CD4-positive, alpha-beta memory T cell (primary cell): ENCODE measurements at regions not wholly inside any gene's neighbourhood (a gene's known extent, or its start where the extent isn't known, plus 50 kb on each side); places are given as distances from the start of the nearest gene placed in this dataset.

Experiments
- CTCF ChIA-PET: fragments of 350-600 bp; sonication (Branson Sonifier 250); formaldehyde crosslinking; loops from one replicate; lab custom pipeline; 2021; ENCODE audit warnings: inconsistent platforms; ENCODE audit not compliant: partially characterized antibody; lab: Charles Lee
- POLR2A ChIA-PET: fragments of 350-600 bp; sonication (Branson Sonifier 250); formaldehyde crosslinking; loops from one replicate; lab custom pipeline; 2021; ENCODE audit not compliant: partially characterized antibody; lab: Charles Lee
- DNase-seq, 5 donors: peaks; one replicate each; pipeline versions ENCODE4 v3.0.0 to v3.0.0-alpha.2; 2020 to 2022; ENCODE audit warnings: mixed read lengths in 1 of 5
- H3K27ac ChIP-seq: one replicate; pipeline ENCODE4 v1.7.0; 2013; ENCODE audit warnings: low read depth, low read length
- H3K27me3 ChIP-seq: 2 replicates; pipeline ENCODE4 v1.7.0; 2013; ENCODE audit warnings: mild to moderate bottlenecking, low read length, moderate library complexity; ENCODE audit not compliant: insufficient read depth
- H3K36me3 ChIP-seq: 2 replicates; pipeline ENCODE4 v1.7.0; 2013; ENCODE audit warnings: mild to moderate bottlenecking, low read length, moderate library complexity; ENCODE audit not compliant: insufficient read depth
- H3K4me1 ChIP-seq: 2 replicates; pipeline ENCODE4 v1.7.0; 2013; ENCODE audit warnings: mild to moderate bottlenecking, low read length, moderate library complexity; ENCODE audit not compliant: insufficient read depth
- H3K4me3 ChIP-seq, 2 donors: one replicate each; pipeline ENCODE4 v1.7.0; 2013; ENCODE audit warnings: low read length in 2 of 2, mild to moderate bottlenecking in 1 of 2
- H3K9me3 ChIP-seq, 2 donors: one replicate each; pipeline ENCODE4 v1.7.0; 2013; ENCODE audit warnings: low read length in 2 of 2, control low read depth in 1 of 2; ENCODE audit not compliant: control insufficient read depth in 1 of 2
- H3K27ac Mint-ChIP-seq, 7 donors: one replicate each; pipeline ENCODE4 v1.8.0; 2020 to 2021; ENCODE audit warnings: mixed read lengths in 7 of 7, mild to moderate bottlenecking in 6 of 7, inconsistent platforms in 3 of 7, moderate library complexity in 3 of 7
- H3K27me3 Mint-ChIP-seq, 2 donors: one replicate each; pipeline ENCODE4 v1.8.0; 2020 to 2021; ENCODE audit warnings: mixed read lengths in 2 of 2
- H3K36me3 Mint-ChIP-seq, 2 donors: one replicate each; pipeline ENCODE4 v1.8.0; 2020 to 2021; ENCODE audit warnings: mixed read lengths in 2 of 2, inconsistent platforms in 1 of 2, mild to moderate bottlenecking in 1 of 2
- H3K4me1 Mint-ChIP-seq, 4 donors: one replicate each; pipeline ENCODE4 v1.8.0; 2020 to 2021; ENCODE audit warnings: mixed read lengths in 4 of 4, mild to moderate bottlenecking in 1 of 4
- H3K4me3 Mint-ChIP-seq, 8 donors: one replicate each; pipeline ENCODE4 v1.8.0; 2020 to 2021; ENCODE audit warnings: mixed read lengths in 8 of 8, mild to moderate bottlenecking in 7 of 8, moderate library complexity in 6 of 8, inconsistent platforms in 3 of 8
- H3K9me3 Mint-ChIP-seq, 8 donors: one replicate each; pipeline ENCODE4 v1.8.0; 2020 to 2021; ENCODE audit warnings: mixed read lengths in 8 of 8, mild to moderate bottlenecking in 5 of 8, inconsistent platforms in 3 of 8, moderate library complexity in 1 of 8
- intact Hi-C: fragments of 100-400 bp; cut with micrococcal nuclease; formaldehyde crosslinking; loops from one replicate; pipeline ENCODE4 v1.15.1; 2023

DNA sequence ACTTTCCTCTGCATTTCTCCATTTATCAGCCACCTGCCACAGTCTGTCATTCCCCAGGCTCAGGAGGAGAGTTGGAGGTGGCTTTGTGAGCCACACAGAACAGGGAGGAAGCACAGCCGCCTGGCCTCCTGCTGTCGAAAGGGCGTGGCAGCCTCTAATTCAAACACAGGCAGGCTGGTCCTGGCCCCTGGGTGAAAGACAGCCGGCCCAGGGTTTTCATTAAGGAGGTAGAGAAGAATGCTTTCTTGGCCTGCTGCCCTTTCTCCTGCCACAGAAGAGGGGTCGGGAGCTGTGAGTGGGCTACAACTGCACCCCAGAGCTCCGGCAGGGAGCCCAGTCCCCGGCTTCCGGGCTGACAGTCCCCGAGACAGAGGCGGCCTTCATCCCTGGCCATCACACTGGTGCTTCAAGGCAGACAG is 108.6 kb upstream of the FZD10 start:
- Histone ChIP-seq H3K4me3 (no peak overlapping the region), H3K4me1 (no peaks in the 10 kb centered on the region), H3K36me3 (no peaks in the 10 kb centered on the region), H3K27me3 (no peaks in the 10 kb centered on the region), H3K27ac (no peak overlapping the region), H3K9me3 (no peaks in the 10 kb centered on the region)
- DNase-seq, result no peak
- peaks cover 3% of the 10 kb centered on the region in 2 donors for H3K27me3 Mint-ChIP-seq
- H3K9me3 Mint-ChIP-seq, result peaks cover 0 to 8% (median 4%) of the 10 kb centered on the region in 8 donors
- H3K4me3 Mint-ChIP-seq, result no peak overlapping the region
- peaks cover 0 to 5% (median 0%) of the 10 kb centered on the region in 4 donors for H3K4me1 Mint-ChIP-seq
- H3K27ac Mint-ChIP-seq, result no peak overlapping the region
- no peaks in the 10 kb centered on the region for H3K36me3 Mint-ChIP-seq
- CTCF ChIA-PET, result no interaction called here
- POLR2A ChIA-PET, result no interaction called here
- intact Hi-C loops, result no loop called here

DNA sequence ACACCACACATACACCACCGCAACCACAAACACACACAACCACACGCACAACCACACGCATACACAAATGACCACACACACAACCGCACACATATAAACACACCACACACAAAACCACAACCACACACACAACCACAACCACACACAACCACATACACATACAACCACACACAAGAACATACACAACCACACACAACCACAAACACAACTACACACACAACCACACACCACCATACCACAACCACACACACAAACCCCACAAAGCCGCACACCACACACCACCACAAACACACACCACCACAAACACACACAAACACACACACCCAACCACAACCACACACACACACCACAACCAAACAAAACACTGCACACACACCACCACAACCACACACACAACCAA is 107.5 kb upstream of the FZD10 start:
- intact Hi-C loops, result no loop called here
- no peak overlapping the region for H3K27ac ChIP-seq
- H3K9me3 ChIP-seq, result no peaks in the 10 kb centered on the region
- no peaks in the 10 kb centered on the region for H3K4me1 ChIP-seq
- no peak overlapping the region for H3K4me3 ChIP-seq
- Mint-ChIP-seq H3K4me1 (peaks cover 0 to 5% (median 0%) of the 10 kb centered on the region in 4 donors), H3K36me3 (no peaks in the 10 kb centered on the region), H3K27me3 (peaks cover 0 to 2% of the 10 kb centered on the region in 2 donors), H3K4me3 (no peak overlapping the region), H3K27ac (peak overlapping the region in 1 of 7 donors; percentile 0), H3K9me3 (peaks cover 0 to 8% (median 3%) of the 10 kb centered on the region in 8 donors)
- no peaks in the 10 kb centered on the region for H3K36me3 ChIP-seq
- CTCF ChIA-PET, result no interaction called here
- POLR2A ChIA-PET, result no interaction called here
- no peaks in the 10 kb centered on the region for H3K27me3 ChIP-seq
- DNase-seq, result no peak

DNA sequence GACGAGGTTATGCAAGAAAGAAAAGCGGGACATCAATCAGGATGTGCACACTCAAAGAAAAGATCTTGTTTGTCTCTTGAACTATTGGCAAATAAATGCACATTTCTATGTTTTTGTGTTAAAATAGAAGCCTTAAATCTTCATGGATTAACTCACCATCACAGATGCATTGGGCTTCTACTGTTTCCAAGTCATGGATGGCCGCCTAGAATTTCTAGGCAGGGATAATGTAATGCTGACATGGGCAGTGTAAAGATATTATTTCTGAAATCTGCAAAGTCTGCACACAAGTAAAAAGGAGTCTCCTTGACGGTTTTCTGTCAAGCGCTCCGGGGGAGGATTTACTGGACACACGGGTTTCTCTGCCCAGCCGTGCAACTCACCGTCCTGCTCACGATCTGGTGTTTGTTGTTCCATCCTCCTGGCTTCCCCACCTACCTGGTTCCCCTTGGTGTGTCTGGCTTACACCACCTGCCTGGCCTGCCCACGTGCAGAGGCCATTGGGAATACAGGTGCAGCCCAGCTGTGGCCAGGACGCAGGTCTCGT is 103.3 kb upstream of the FZD10 start:
- Mint-ChIP-seq H3K4me1 (peaks cover 0 to 5% (median 0%) of the 10 kb centered on the region in 4 donors), H3K27ac (no peak overlapping the region), H3K9me3 (peaks cover 0 to 9% (median 5%) of the 10 kb centered on the region in 8 donors), H3K36me3 (no peaks in the 10 kb centered on the region), H3K4me3 (no peak overlapping the region), H3K27me3 (no peaks in the 10 kb centered on the region)
- ChIA-PET CTCF (no interaction called here), POLR2A (no interaction called here)
- Histone ChIP-seq H3K9me3 (no peaks in the 10 kb centered on the region), H3K27me3 (no peaks in the 10 kb centered on the region), H3K4me3 (no peak overlapping the region), H3K4me1 (no peaks in the 10 kb centered on the region), H3K36me3 (no peaks in the 10 kb centered on the region), H3K27ac (no peak overlapping the region)
- intact Hi-C loops, result no loop called here
- no peak for DNase-seq

DNA sequence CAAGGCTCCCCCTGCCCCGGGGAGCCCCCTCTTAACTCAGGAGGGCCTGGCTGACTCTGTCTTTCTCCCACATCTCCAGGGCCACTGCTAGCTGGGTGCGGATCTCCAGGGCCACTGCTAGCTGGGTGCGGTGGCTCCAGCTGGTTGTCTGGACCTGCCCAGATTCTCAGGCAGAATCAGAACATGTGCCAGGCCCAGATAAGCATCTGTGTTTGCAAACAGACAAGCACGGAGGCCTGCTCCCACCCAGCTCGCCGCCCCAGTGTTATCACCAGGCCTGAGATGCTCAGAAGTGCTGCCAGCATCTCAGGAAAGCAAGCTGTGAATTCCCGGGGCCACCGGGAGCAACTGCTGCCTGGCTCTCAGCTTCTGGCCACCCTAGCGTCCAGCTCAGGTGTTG is 98.4 kb upstream of the FZD10 start:
- Mint-ChIP-seq H3K36me3 (no peaks in the 10 kb centered on the region), H3K9me3 (peaks cover 0 to 4% (median 3%) of the 10 kb centered on the region in 8 donors), H3K27me3 (no peaks in the 10 kb centered on the region), H3K4me1 (no peaks in the 10 kb centered on the region), H3K27ac (no peak overlapping the region), H3K4me3 (no peak overlapping the region)
- intact Hi-C loops, result no loop called here
- H3K9me3 ChIP-seq, result no peaks in the 10 kb centered on the region
- H3K27ac ChIP-seq, result no peak overlapping the region
- ChIA-PET CTCF (no interaction called here), POLR2A (no interaction called here)
- H3K36me3 ChIP-seq, result no peaks in the 10 kb centered on the region
- H3K4me1 ChIP-seq, result no peaks in the 10 kb centered on the region
- H3K27me3 ChIP-seq, result no peaks in the 10 kb centered on the region
- DNase-seq, result no peak
- no peak overlapping the region for H3K4me3 ChIP-seq

DNA sequence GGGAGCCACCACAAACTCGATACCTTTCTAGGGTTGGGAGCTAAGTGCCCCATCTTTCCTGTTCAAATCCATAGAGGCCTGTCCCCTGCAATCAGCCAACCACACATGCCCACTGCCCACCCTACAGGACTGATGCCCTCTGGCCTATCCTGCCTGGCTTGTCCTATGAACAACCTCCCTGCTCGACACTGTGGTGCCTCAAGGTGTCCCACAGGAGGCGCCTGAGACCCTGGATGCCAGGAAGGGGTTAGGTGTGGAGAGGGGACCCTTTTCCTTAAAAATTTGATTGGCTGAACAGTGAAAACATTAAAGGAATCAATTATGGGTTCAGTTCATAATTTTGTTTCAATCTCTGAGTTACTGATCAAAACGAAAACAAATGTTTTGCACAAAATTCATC is 97.3 kb upstream of the FZD10 start:
- H3K36me3 ChIP-seq, result no peaks in the 10 kb centered on the region
- Mint-ChIP-seq H3K36me3 (no peaks in the 10 kb centered on the region), H3K4me1 (no peaks in the 10 kb centered on the region), H3K4me3 (no peak overlapping the region), H3K27ac (no peak overlapping the region), H3K27me3 (no peaks in the 10 kb centered on the region), H3K9me3 (peaks cover 0 to 4% (median 4%) of the 10 kb centered on the region in 8 donors)
- intact Hi-C loops, result no loop called here
- H3K4me1 ChIP-seq, result no peaks in the 10 kb centered on the region
- no peaks in the 10 kb centered on the region for H3K27me3 ChIP-seq
- POLR2A ChIA-PET, result no interaction called here
- no peak overlapping the region for H3K4me3 ChIP-seq
- no peak overlapping the region for H3K27ac ChIP-seq
- DNase-seq, result no peak
- H3K9me3 ChIP-seq, result no peaks in the 10 kb centered on the region
- CTCF ChIA-PET, result no interaction called here

DNA sequence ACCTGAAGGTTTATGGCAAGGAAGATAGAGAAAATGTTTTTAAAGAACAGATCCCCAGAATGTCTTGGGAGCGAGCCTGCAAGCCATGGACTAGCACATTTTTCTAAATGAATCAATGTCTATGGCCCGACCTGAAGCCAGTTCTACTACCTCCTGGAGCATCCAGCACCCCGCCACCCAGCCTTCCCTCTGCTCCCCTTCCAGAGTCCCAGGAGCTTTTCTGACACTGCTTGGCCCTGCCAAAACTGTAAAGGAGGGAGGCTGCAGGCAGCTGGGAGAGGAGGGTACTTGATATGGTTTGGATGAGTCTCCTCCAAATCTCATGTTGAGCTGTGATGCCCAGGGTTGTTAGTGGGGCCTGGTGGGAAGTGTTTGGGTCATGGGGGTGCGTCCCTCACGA is 95.5 kb upstream of the FZD10 start:
- Histone ChIP-seq H3K4me3 (no peak overlapping the region), H3K27ac (no peak overlapping the region), H3K4me1 (no peaks in the 10 kb centered on the region), H3K9me3 (no peaks in the 10 kb centered on the region), H3K27me3 (no peaks in the 10 kb centered on the region), H3K36me3 (no peaks in the 10 kb centered on the region)
- DNase-seq, result no peak
- H3K9me3 Mint-ChIP-seq, result peaks cover 0 to 4% (median 1%) of the 10 kb centered on the region in 8 donors
- H3K27ac Mint-ChIP-seq, result no peak overlapping the region
- H3K27me3 Mint-ChIP-seq, result no peaks in the 10 kb centered on the region
- no peaks in the 10 kb centered on the region for H3K4me1 Mint-ChIP-seq
- H3K36me3 Mint-ChIP-seq, result no peaks in the 10 kb centered on the region
- CTCF ChIA-PET, result no interaction called here
- H3K4me3 Mint-ChIP-seq, result no peak overlapping the region
- intact Hi-C loops, result no loop called here
- POLR2A ChIA-PET, result no interaction called here

DNA sequence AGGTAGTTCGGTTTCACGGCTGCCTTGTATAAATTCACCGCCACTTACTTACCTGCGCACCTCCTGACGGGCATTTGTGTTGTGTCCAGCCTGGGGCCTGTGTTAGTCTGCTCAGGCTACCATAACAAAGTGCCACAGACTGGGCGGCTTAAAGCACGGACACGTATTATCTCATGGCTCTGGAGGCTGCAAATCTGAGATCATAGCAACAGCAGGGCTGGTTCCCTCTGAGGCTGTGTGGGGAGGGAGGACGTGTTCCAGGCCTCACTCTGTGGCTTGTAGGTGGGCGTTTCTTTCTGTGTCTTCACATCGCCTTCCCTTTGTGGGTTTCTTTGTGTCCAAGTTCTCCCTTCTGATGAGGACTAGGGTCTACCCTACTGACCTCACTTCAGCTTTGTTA is 93.5 kb upstream of the FZD10 start:
- ChIA-PET CTCF (no interaction called here), POLR2A (no interaction called here)
- Histone ChIP-seq H3K4me1 (no peaks in the 10 kb centered on the region), H3K27me3 (no peaks in the 10 kb centered on the region), H3K9me3 (no peaks in the 10 kb centered on the region), H3K36me3 (no peaks in the 10 kb centered on the region), H3K4me3 (no peak overlapping the region), H3K27ac (no peak overlapping the region)
- no peak overlapping the region for H3K4me3 Mint-ChIP-seq
- peaks cover 0 to 4% (median 0%) of the 10 kb centered on the region in 8 donors for H3K9me3 Mint-ChIP-seq
- no peaks in the 10 kb centered on the region for H3K27me3 Mint-ChIP-seq
- DNase-seq, result no peak
- no peaks in the 10 kb centered on the region for H3K4me1 Mint-ChIP-seq
- H3K27ac Mint-ChIP-seq, result no peak overlapping the region
- intact Hi-C loops, result no loop called here
- H3K36me3 Mint-ChIP-seq, result no peaks in the 10 kb centered on the region
